Thyroid gland (tissue), 4 donors: ENCODE measurements at regions not wholly inside any gene's neighbourhood (a gene's known extent, or its start where the extent isn't known, plus 50 kb on each side); places are given as distances from the start of the nearest gene placed in this dataset.

Source experiments
- DNase-seq, 2 donors: peaks; one replicate each; pipeline ENCODE4 v3.0.0-alpha.2; 2019
- H3K27ac ChIP-seq, 3 donors: fragments of 200-600 bp; sonication (generic); 1 replicate in 2 of 3; 2 replicates in 1 of 3; pipeline ENCODE4 v1.5.1; 2016 to 2019; ENCODE audit warnings: mild to moderate bottlenecking in 1 of 3, moderate library complexity in 1 of 3
- H3K27me3 ChIP-seq: fragments of 200-600 bp; sonication (generic); one replicate; pipeline ENCODE4 v1.5.1; 2019
- H3K36me3 ChIP-seq, 2 donors: fragments of 200-600 bp; sonication (generic); one replicate each; pipeline ENCODE4 v1.5.1; 2016 to 2019
- H3K4me1 ChIP-seq, 2 donors: fragments of 200-600 bp; sonication (generic); one replicate each; pipeline ENCODE4 v1.5.1; 2017 to 2019
- H3K4me3 ChIP-seq, 3 donors: fragments of 200-600 bp; sonication (generic); replicated peaks in 1 of 3; 1 replicate in 2 of 3; 2 replicates in 1 of 3; pipeline ENCODE4 v1.5.1; 2016; ENCODE audit warnings: mild to moderate bottlenecking in 1 of 3
- H3K9me3 ChIP-seq: fragments of 200-600 bp; sonication (generic); one replicate; pipeline ENCODE4 v1.5.1; 2017
- POLR2A ChIP-seq, 2 donors: fragments of 450-650 bp; IDR thresholded peaks; one replicate each; pipeline ENCODE4 v1.6.1; 2017; ENCODE audit warnings: antibody characterized with exemption in 2 of 2, mild to moderate bottlenecking in 2 of 2, moderate library complexity in 1 of 2
- WGBS, 2 donors: methylation state at CpG; one replicate each; pipeline ENCODE4 v1.1.5; 2017; 5-methylcytosine and 5-hydroxymethylcytosine counted together
- intact Hi-C: fragments of 100-400 bp; cut with DNase I; formaldehyde crosslinking; loops from one replicate; pipeline ENCODE4 v1.15.1; 2023
- TF ChIP-seq, protein P1 (sequence below), 6 experiments: fragments of 200-600 bp in 3 of 6; fragments of 450-650 bp in 3 of 6; sonication (generic) in 3 of 6; IDR thresholded peaks; one replicate each; pipeline ENCODE4 v1.5.1; 2016 to 2019; ENCODE audit warnings: antibody characterized with exemption in 6 of 6, mild to moderate bottlenecking in 2 of 6, inconsistent platforms in 1 of 6, moderate library complexity in 1 of 6

GRCh38 chr6:147750413-147750812, 241.9 kb downstream of the SAMD5 start:
- Histone ChIP-seq H3K36me3 (no peaks in the 10 kb centered on the region), H3K9me3 (no peaks in the 10 kb centered on the region), H3K27me3 (no peaks in the 10 kb centered on the region), H3K27ac (no peak overlapping the region), H3K4me1 (no peaks in the 10 kb centered on the region), H3K4me3 (no peak overlapping the region)
- no peak for DNase-seq
- WGBS, 2 donors, result 83 to 91% methylated on average over 4 of the region's 4 CpGs
- intact Hi-C loops, result no loop called here
- TF ChIP-seq, protein P1, sequence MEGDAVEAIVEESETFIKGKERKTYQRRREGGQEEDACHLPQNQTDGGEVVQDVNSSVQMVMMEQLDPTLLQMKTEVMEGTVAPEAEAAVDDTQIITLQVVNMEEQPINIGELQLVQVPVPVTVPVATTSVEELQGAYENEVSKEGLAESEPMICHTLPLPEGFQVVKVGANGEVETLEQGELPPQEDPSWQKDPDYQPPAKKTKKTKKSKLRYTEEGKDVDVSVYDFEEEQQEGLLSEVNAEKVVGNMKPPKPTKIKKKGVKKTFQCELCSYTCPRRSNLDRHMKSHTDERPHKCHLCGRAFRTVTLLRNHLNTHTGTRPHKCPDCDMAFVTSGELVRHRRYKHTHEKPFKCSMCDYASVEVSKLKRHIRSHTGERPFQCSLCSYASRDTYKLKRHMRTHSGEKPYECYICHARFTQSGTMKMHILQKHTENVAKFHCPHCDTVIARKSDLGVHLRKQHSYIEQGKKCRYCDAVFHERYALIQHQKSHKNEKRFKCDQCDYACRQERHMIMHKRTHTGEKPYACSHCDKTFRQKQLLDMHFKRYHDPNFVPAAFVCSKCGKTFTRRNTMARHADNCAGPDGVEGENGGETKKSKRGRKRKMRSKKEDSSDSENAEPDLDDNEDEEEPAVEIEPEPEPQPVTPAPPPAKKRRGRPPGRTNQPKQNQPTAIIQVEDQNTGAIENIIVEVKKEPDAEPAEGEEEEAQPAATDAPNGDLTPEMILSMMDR (IDR thresholded peaks at IDR 0.05), result no peak
- no peak for TF ChIP-seq POLR2A (IDR thresholded peaks at IDR 0.05)

DNA sequence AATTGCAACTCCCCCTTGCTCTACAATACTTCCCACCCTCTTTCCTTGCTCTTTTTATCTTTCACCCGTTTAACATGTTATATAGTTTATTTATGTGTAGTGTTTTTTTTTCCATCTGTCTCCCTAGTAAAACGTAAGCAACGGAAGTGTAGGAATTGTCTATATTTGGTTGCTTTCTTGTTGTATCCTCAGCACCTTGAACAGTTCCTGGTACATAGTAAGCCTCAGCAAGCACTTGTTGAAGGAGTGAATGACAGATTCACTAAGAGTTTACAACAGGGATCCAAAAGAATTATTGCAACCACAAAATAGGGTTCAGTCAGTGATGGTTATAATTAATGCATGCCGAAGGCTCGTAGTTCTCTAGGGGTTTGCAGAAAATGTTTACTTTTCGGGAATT, 242.7 kb downstream of the SAMD5 start:
- H3K9me3 ChIP-seq, result no peaks in the 10 kb centered on the region
- WGBS, 2 donors, result 82 to 86% methylated on average over 6 of the region's 6 CpGs

GRCh38 chr6:147752689-147753403, 244.4 kb downstream of the SAMD5 start:
- H3K9me3 ChIP-seq, result no peaks in the 10 kb centered on the region
- intact Hi-C loops, result no loop called here
- H3K4me3 ChIP-seq, result no peak overlapping the region
- no peaks in the 10 kb centered on the region for H3K27me3 ChIP-seq
- no peaks in the 10 kb centered on the region for H3K36me3 ChIP-seq
- TF ChIP-seq, protein P1 (IDR thresholded peaks at IDR 0.05), result no peak
- no peak for TF ChIP-seq POLR2A (IDR thresholded peaks at IDR 0.05)
- WGBS, 2 donors, result 66 to 68% methylated on average over 4 of the region's 4 CpGs
- H3K4me1 ChIP-seq, result no peaks in the 10 kb centered on the region
- DNase-seq, result no peak
- no peak overlapping the region for H3K27ac ChIP-seq

More for the DNA sequence above, 242.7 kb downstream of the SAMD5 start:
- Histone ChIP-seq H3K4me3 (no peak overlapping the region), H3K27ac (no peak overlapping the region), H3K27me3 (no peaks in the 10 kb centered on the region), H3K4me1 (no peaks in the 10 kb centered on the region), H3K36me3 (no peaks in the 10 kb centered on the region)
- TF ChIP-seq, protein P1 (IDR thresholded peaks at IDR 0.05), result no peak
- no peak for TF ChIP-seq POLR2A (IDR thresholded peaks at IDR 0.05)
- DNase-seq, result no peak
- intact Hi-C loops, result no loop called here

DNA sequence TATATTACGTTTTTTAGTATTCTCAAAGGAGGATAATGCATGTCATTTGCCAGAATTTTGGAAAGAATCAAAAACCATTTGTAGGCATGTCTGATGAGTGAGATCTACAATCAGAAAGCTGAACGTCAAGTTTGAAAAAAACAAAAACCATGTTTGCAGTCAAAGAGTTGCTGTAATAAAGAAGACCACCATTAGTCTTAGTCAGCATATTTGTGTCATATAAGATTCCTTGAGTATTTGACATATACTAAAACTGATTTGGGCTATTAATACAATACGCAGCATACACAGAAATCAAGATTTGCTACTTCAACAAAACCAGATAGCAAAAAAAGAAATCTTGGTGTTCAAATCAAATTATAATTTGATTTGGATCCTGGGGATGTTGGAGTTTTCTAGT, 247.5 kb downstream of the SAMD5 start:
- no peak for DNase-seq
- Histone ChIP-seq H3K9me3 (no peaks in the 10 kb centered on the region), H3K4me3 (no peak overlapping the region), H3K36me3 (no peaks in the 10 kb centered on the region), H3K4me1 (no peaks in the 10 kb centered on the region), H3K27me3 (no peaks in the 10 kb centered on the region), H3K27ac (no peak overlapping the region)
- TF ChIP-seq POLR2A (IDR thresholded peaks at IDR 0.05), result no peak
- TF ChIP-seq, protein P1 (IDR thresholded peaks at IDR 0.05), result no peak
- WGBS, 2 donors, result 88 to 94% methylated on average over 3 of the region's 3 CpGs
- intact Hi-C loops, result no loop called here

GRCh38 chr6:147756891-147757290, 248.4 kb downstream of the SAMD5 start:
- Histone ChIP-seq H3K36me3 (no peaks in the 10 kb centered on the region), H3K4me1 (no peaks in the 10 kb centered on the region), H3K4me3 (no peak overlapping the region), H3K9me3 (no peaks in the 10 kb centered on the region), H3K27me3 (no peaks in the 10 kb centered on the region), H3K27ac (no peak overlapping the region)
- WGBS, 2 donors, result 72 to 77% methylated on average over 3 of the region's 3 CpGs
- TF ChIP-seq, protein P1 (IDR thresholded peaks at IDR 0.05), result no peak
- no peak for TF ChIP-seq POLR2A (IDR thresholded peaks at IDR 0.05)
- no peak for DNase-seq
- intact Hi-C loops, result no loop called here
